SK-N-SH (cell line): ENCODE measurements at regions not wholly inside any gene's neighbourhood (a gene's known extent, or its start where the extent isn't known, plus 50 kb on each side); places are given as distances from the start of the nearest gene placed in this dataset.

Source experiments
- CTCF ChIA-PET: fragments of 300-600, 350-600 bp; formaldehyde crosslinking; extraction: SDS; loops from one replicate; lab custom pipeline; 2021; lab: Yijun Ruan, JAX
- POLR2A ChIA-PET: fragments of 350-600 bp; sonication (Branson Sonifier 250); formaldehyde crosslinking; extraction: SDS; loops from one replicate; lab custom pipeline; 2020; ENCODE audit warnings: antibody characterized with exemption, inconsistent platforms; lab: Yijun Ruan, JAX
- DNase-seq: peaks from one replicate; pipeline ENCODE4 v3.0.0; 2012
- H2AFZ ChIP-seq: fragments of 200-600 bp; sonication (generic); 2 replicates; pipeline ENCODE4 v1.8.1; 2016; ENCODE audit warnings: antibody characterized with exemption, mild to moderate bottlenecking, low read depth
- H3F3A ChIP-seq: fragments of 200-600 bp; sonication (generic); replicated peaks from 2 replicates; pipeline ENCODE3; 2016; ENCODE audit warnings: antibody characterized with exemption, mild to moderate bottlenecking; ENCODE audit not compliant: insufficient read depth
- H3K27ac ChIP-seq, 2 experiments: fragments of 200-500 bp in 1 of 2; fragments of 200-600 bp in 1 of 2; sonication (Bioruptor generic) in 1 of 2; sonication (generic), shearing (Covaris generic) in 1 of 2; 2 replicates each; pipeline versions ENCODE4 v1.5.1 to v1.6.1; 2014 to 2016; ENCODE audit warnings: low read depth in 2 of 2, inconsistent platforms in 1 of 2, low read length in 1 of 2, mild to moderate bottlenecking in 1 of 2, mixed read lengths in 1 of 2
- H3K27me3 ChIP-seq: fragments of 200-600 bp; sonication (generic), shearing (Covaris generic); 2 replicates; pipeline ENCODE4 v1.6.1; 2016; ENCODE audit warnings: mixed run types; ENCODE audit not compliant: insufficient read depth
- H3K36me3 ChIP-seq, 2 experiments: fragments of 200-500 bp in 1 of 2; fragments of 200-600 bp in 1 of 2; sonication (Bioruptor generic) in 1 of 2; sonication (generic) in 1 of 2; replicated peaks in 1 of 2; 2 replicates each; pipeline versions ENCODE3 to v1.5.1; 2014 to 2016; ENCODE audit warnings: low read length in 1 of 2, mild to moderate bottlenecking in 1 of 2; ENCODE audit not compliant: insufficient read depth in 2 of 2, control insufficient read depth in 1 of 2
- H3K4me1 ChIP-seq, 2 experiments: fragments of 200-500 bp in 1 of 2; fragments of 200-600 bp in 1 of 2; sonication (Bioruptor generic) in 1 of 2; sonication (generic), shearing (Covaris generic) in 1 of 2; 2 replicates each; pipeline versions ENCODE4 v1.5.1 to v1.6.1; 2014 to 2016; ENCODE audit warnings: low read depth in 1 of 2, low read length in 1 of 2, mixed run types in 1 of 2; ENCODE audit not compliant: insufficient read depth in 2 of 2, control insufficient read depth in 1 of 2
- H3K4me2 ChIP-seq: fragments of 200-600 bp; sonication (generic), shearing (Covaris generic); 2 replicates; pipeline ENCODE4 v1.6.1; 2017; ENCODE audit warnings: mixed run types
- H3K4me3 ChIP-seq, 2 experiments: fragments of 200-500 bp in 1 of 2; fragments of 200-600 bp in 1 of 2; sonication (Bioruptor generic) in 1 of 2; sonication (generic), shearing (Covaris generic) in 1 of 2; 2 replicates each; pipeline versions ENCODE4 v1.5.1 to v1.8.1; 2014 to 2016; ENCODE audit warnings: low read depth in 2 of 2, inconsistent platforms in 1 of 2, low read length in 1 of 2, mild to moderate bottlenecking in 1 of 2, mixed read lengths in 1 of 2, moderate library complexity in 1 of 2
- H3K79me2 ChIP-seq: fragments of 200-600 bp; sonication (generic); 2 replicates; pipeline ENCODE4 v1.8.1; 2017; ENCODE audit warnings: mild to moderate bottlenecking; ENCODE audit not compliant: insufficient read depth
- H3K9ac ChIP-seq: fragments of 200-600 bp; sonication (generic); 2 replicates; pipeline ENCODE4 v1.6.1; 2017; ENCODE audit warnings: mixed run types
- H3K9me2 ChIP-seq: fragments of 200-600 bp; sonication (generic); 2 replicates; pipeline ENCODE4 v1.6.1; 2017; ENCODE audit warnings: mixed run types
- H3K9me3 ChIP-seq: fragments of 200-600 bp; sonication (generic); 2 replicates; pipeline ENCODE4 v1.6.1; 2017; ENCODE audit warnings: mixed run types, mild to moderate bottlenecking, moderate library complexity
- H4K20me1 ChIP-seq: fragments of 200-600 bp; sonication (generic); 2 replicates; pipeline ENCODE4 v1.6.1; 2017; ENCODE audit warnings: mild to moderate bottlenecking, mixed run types; ENCODE audit not compliant: insufficient read depth
- CHD2 ChIP-seq: fragments of 150-350 bp; IDR thresholded peaks from 2 replicates; pipeline ENCODE4 v1.6.1; 2018; ENCODE audit warnings: low read length; ENCODE audit not compliant: partially characterized antibody
- CTCF ChIP-seq: fragments of 200-600 bp; sonication (generic); IDR thresholded peaks from 2 replicates; pipeline ENCODE4 v1.6.1; 2017; ENCODE audit warnings: antibody characterized with exemption, mild to moderate bottlenecking, moderate library complexity
- EP300 ChIP-seq, 2 experiments: IDR thresholded peaks; 2 replicates each; pipeline versions ENCODE4 v1.4.0 to v1.6.1; 2012; ENCODE audit warnings: borderline replicate concordance in 1 of 2, low read depth in 1 of 2, low read length in 1 of 2
- EZH2phosphoT487 ChIP-seq: fragments of 200-600 bp; sonication (generic); IDR thresholded peaks from 2 replicates; pipeline ENCODE4 v1.6.1; 2017; ENCODE audit warnings: low read depth, mixed run types, mild to moderate bottlenecking, antibody characterized with exemption, moderate library complexity, borderline replicate concordance
- FOSL2 ChIP-seq: IDR thresholded peaks from 2 replicates; pipeline ENCODE4 v1.4.0; 2012; ENCODE audit warnings: low read depth, mild to moderate bottlenecking, moderate library complexity, borderline replicate concordance
- FOXJ3 ChIP-seq: sonication (generic); formaldehyde crosslinking; IDR thresholded peaks from 2 replicates; pipeline ENCODE4 v1.5.1; 2020; ENCODE audit warnings: mild to moderate bottlenecking, missing genetic modification reagents
- FOXM1 ChIP-seq: IDR thresholded peaks from 2 replicates; pipeline ENCODE4 v1.4.0; 2012; ENCODE audit warnings: low read depth, mild to moderate bottlenecking
- MEF2A ChIP-seq: IDR thresholded peaks from 2 replicates; pipeline ENCODE4 v1.4.0; 2012; ENCODE audit warnings: low read depth, borderline replicate concordance
- NFIC ChIP-seq: IDR thresholded peaks from 2 replicates; pipeline ENCODE4 v1.4.0; 2012; ENCODE audit warnings: borderline replicate concordance
- NRF1 ChIP-seq: IDR thresholded peaks from 2 replicates; pipeline ENCODE4 v1.6.1; 2012; ENCODE audit warnings: low read depth, mild to moderate bottlenecking, low read length
- POLR2AphosphoS5 ChIP-seq: IDR thresholded peaks from 2 replicates; pipeline ENCODE4 v1.6.1; 2012; ENCODE audit warnings: low read depth, low read length
- RAD21 ChIP-seq: IDR thresholded peaks from 2 replicates; pipeline ENCODE4 v1.6.1; 2012; ENCODE audit warnings: mild to moderate bottlenecking, low read length
- RCOR1 ChIP-seq: fragments of 150-350 bp; IDR thresholded peaks from 2 replicates; pipeline ENCODE4 v1.6.1; 2017; ENCODE audit warnings: antibody characterized with exemption, low read length
- SIN3A ChIP-seq: IDR thresholded peaks from 2 replicates; pipeline ENCODE4 v1.6.1; 2012; ENCODE audit warnings: low read depth, mild to moderate bottlenecking, low read length, moderate library complexity, borderline replicate concordance
- SMC3 ChIP-seq: IDR thresholded peaks from 2 replicates; pipeline ENCODE4 v1.6.1; 2012; ENCODE audit warnings: low read depth, low read length, improper control_type of control experiment
- TCF12 ChIP-seq: IDR thresholded peaks from 2 replicates; pipeline ENCODE4 v1.4.0; 2012
- USF1 ChIP-seq: IDR thresholded peaks from 2 replicates; pipeline ENCODE4 v1.4.0; 2012; ENCODE audit warnings: low read depth, borderline replicate concordance
- USF2 ChIP-seq: fragments of 150-350 bp; IDR thresholded peaks from 2 replicates; pipeline ENCODE4 v1.6.1; 2017; ENCODE audit warnings: antibody characterized with exemption, low read length, low read depth, borderline replicate concordance
- YY1 ChIP-seq: IDR thresholded peaks from 2 replicates; pipeline ENCODE4 v1.4.0; 2012; ENCODE audit warnings: low read depth, mild to moderate bottlenecking
- WGBS: methylation state at CpG from one replicate; pipeline ENCODE4 v1.1.6; 2017; ENCODE audit warnings: low lambda C conversion rate; 5-methylcytosine and 5-hydroxymethylcytosine counted together
- TF ChIP-seq, protein P1 (sequence below): IDR thresholded peaks from 2 replicates; pipeline ENCODE4 v1.4.0; 2012; ENCODE audit warnings: low read depth, borderline replicate concordance
- TF ChIP-seq, protein P2 (sequence below): IDR thresholded peaks from 2 replicates; pipeline ENCODE4; 2012

DNA sequence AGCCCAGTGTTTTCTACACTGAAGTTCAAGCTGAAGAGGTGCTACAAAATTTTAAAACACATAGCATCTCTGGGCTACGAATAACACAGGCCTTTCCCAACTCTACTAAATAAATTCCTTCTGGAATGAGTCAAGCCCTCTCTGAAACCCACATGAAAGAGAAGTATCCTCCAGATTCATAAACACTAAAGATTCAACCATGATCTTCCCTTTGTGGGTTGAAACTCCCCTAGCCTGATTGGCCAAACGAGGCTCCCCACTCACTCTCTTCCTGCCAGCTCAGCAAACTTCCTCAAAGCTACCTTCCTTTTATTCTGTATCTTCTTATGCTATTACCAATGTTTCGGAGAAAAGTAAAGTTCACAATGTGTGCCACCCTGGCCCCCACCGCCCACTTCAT is 95.4 kb downstream of the NKX6-1 start:
- Histone ChIP-seq H3K4me3 (no peak overlapping the region), H3K27ac (no peak overlapping the region), H3F3A (no peaks in the 10 kb centered on the region), H2AFZ (no peak overlapping the region), H3K27me3 (no peaks in the 10 kb centered on the region)
- no peak for TF ChIP-seq YY1
- no peak for TF ChIP-seq NRF1
- TF ChIP-seq RAD21: no peak
- no peak for TF ChIP-seq CHD2
- no peak for TF ChIP-seq EZH2phosphoT487
- no peak for TF ChIP-seq POLR2AphosphoS5
- TF ChIP-seq, protein P1, sequence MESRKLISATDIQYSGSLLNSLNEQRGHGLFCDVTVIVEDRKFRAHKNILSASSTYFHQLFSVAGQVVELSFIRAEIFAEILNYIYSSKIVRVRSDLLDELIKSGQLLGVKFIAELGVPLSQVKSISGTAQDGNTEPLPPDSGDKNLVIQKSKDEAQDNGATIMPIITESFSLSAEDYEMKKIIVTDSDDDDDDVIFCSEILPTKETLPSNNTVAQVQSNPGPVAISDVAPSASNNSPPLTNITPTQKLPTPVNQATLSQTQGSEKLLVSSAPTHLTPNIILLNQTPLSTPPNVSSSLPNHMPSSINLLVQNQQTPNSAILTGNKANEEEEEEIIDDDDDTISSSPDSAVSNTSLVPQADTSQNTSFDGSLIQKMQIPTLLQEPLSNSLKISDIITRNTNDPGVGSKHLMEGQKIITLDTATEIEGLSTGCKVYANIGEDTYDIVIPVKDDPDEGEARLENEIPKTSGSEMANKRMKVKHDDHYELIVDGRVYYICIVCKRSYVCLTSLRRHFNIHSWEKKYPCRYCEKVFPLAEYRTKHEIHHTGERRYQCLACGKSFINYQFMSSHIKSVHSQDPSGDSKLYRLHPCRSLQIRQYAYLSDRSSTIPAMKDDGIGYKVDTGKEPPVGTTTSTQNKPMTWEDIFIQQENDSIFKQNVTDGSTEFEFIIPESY: no peak
- no peak for TF ChIP-seq FOSL2
- TF ChIP-seq, protein P2, sequence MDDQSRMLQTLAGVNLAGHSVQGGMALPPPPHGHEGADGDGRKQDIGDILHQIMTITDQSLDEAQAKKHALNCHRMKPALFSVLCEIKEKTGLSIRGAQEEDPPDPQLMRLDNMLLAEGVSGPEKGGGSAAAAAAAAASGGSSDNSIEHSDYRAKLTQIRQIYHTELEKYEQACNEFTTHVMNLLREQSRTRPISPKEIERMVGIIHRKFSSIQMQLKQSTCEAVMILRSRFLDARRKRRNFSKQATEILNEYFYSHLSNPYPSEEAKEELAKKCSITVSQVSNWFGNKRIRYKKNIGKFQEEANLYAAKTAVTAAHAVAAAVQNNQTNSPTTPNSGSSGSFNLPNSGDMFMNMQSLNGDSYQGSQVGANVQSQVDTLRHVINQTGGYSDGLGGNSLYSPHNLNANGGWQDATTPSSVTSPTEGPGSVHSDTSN: no peak
- no peak for TF ChIP-seq USF1
- no peak for TF ChIP-seq EP300 (IDR thresholded peaks at IDR 0.05; ENCODE audit: borderline replicate concordance in 1 of 2, low read depth in 1 of 2, low read length in 1 of 2)
- TF ChIP-seq, all 33 proteins: peak for 0
- Histone ChIP-seq H3K4me1 (no peaks in the 10 kb centered on the region), H3K9me2 (no peaks in the 10 kb centered on the region), H3K79me2 (no peaks in the 10 kb centered on the region), H4K20me1 (no peaks in the 10 kb centered on the region), H3K4me2 (no peak overlapping the region), H3K36me3 (no peaks in the 10 kb centered on the region), H3K9ac (no peak overlapping the region), H3K9me3 (no peaks in the 10 kb centered on the region)
- DNase-seq: no peak
- CTCF ChIA-PET: no interaction called here
- 16% methylated on average over 4 of the region's 4 CpGs for WGBS
- POLR2A ChIA-PET: no interaction called here

- no peaks in the 10 kb centered on the region for H3K9me3 ChIP-seq
- no peak for TF ChIP-seq SIN3A
- TF ChIP-seq YY1: no peak
- no peak for TF ChIP-seq FOXM1
- TF ChIP-seq NFIC: no peak
- no peak for TF ChIP-seq MEF2A
- no peak for TF ChIP-seq CHD2
- no peak for TF ChIP-seq USF2
- no peak for TF ChIP-seq TCF12
- no peak for TF ChIP-seq USF1
- no peak for TF ChIP-seq EZH2phosphoT487
- TF ChIP-seq SMC3: no peak
- no peak for TF ChIP-seq FOXJ3 (CRISPR knock-in tag)
- no peak for TF ChIP-seq CTCF
- no peak for TF ChIP-seq RCOR1
- no peak for TF ChIP-seq RAD21
- no peak for TF ChIP-seq POLR2AphosphoS5
- no peak for DNase-seq
- no peaks in the 10 kb centered on the region for H3K4me1 ChIP-seq
- no peak overlapping the region for H3K9ac ChIP-seq
- no peaks in the 10 kb centered on the region for H3K36me3 ChIP-seq
- ChIA-PET POLR2A (no interaction called here), CTCF (no interaction called here)
- no peak overlapping the region for H3K4me2 ChIP-seq
- H3K9me2 ChIP-seq: no peaks in the 10 kb centered on the region
- WGBS: 3% methylated on average over 3 of the region's 3 CpGs
- H3K27me3 ChIP-seq: no peaks in the 10 kb centered on the region
- H3F3A ChIP-seq: no peaks in the 10 kb centered on the region
- H3K4me3 ChIP-seq: no peak overlapping the region
- no peak overlapping the region for H2AFZ ChIP-seq
- no peaks in the 10 kb centered on the region for H4K20me1 ChIP-seq
- no peak overlapping the region for H3K27ac ChIP-seq
- no peaks in the 10 kb centered on the region for H3K79me2 ChIP-seq
Observed at GRCh38 chr4:84401701-84402306, 97.3 kb downstream of the NKX6-1 start.
